IPS DF 6.9 (cell line): ENCODE measurements at regions not wholly inside any gene's neighbourhood (a gene's known extent, or its start where the extent isn't known, plus 50 kb on each side); places are given as distances from the start of the nearest gene placed in this dataset.

Source experiments
- DNase-seq: peaks from one replicate; pipeline ENCODE4 v3.0.0-alpha.2; 2013; ENCODE audit warnings: low read depth, low spot score
- H3K27ac ChIP-seq: one replicate; pipeline ENCODE4 v1.5.1; 2013; ENCODE audit warnings: low read length, control low read depth
- H3K27me3 ChIP-seq: 2 replicates; pipeline ENCODE4 v1.6.1; 2013; ENCODE audit warnings: mild to moderate bottlenecking, low read length; ENCODE audit not compliant: control insufficient read depth, insufficient read depth
- H3K36me3 ChIP-seq: 2 replicates; pipeline ENCODE4 v1.6.1; 2013; ENCODE audit warnings: low read length; ENCODE audit not compliant: control insufficient read depth, insufficient read depth
- H3K4me1 ChIP-seq: 2 replicates; pipeline ENCODE4 v1.6.1; 2013; ENCODE audit warnings: low read length; ENCODE audit not compliant: control insufficient read depth, insufficient read depth
- H3K4me3 ChIP-seq: 2 replicates; pipeline ENCODE4 v1.5.1; 2013; ENCODE audit warnings: mild to moderate bottlenecking, low read length
- H3K9me3 ChIP-seq: 2 replicates; pipeline ENCODE4 v1.6.1; 2013; ENCODE audit warnings: low read length, inconsistent platforms; ENCODE audit not compliant: control insufficient read depth, insufficient read depth
- WGBS: extraction: QIAGEN DNeasy Blood & Tissue Kit; methylation state at CpG from one replicate; pipeline ENCODE4 v1.1.7; 2013; ENCODE audit warnings: mixed read lengths, missing lambda C conversion rate; ENCODE audit not compliant: insufficient read length, insufficient coverage; 5-methylcytosine and 5-hydroxymethylcytosine counted together

DNA sequence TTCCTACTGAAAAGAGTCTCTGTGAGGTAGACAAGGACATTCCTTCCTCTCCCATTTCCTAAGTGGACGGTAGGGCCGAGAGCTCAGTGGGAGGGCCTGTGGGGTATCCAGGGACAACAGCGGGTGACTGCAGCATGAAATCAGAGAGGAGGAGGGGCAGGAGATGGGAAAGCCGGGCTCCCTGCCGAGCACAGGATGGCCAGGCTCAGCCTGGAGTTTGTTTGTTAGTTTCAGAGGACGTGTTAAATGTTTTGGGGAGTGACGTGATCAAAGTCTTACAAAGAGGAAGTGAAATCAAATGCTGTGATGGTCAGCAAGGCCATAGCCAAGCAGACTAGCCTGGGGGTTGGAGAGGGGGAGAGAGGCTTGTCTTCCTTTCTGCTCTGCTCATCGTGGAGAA, 152.7 kb downstream of the ADAMTS15 start:
- WGBS: no CpG with 5 or more reads among the region's 8 CpGs
- no peaks in the 10 kb centered on the region for H3K4me1 ChIP-seq
- DNase-seq: no peak

GRCh38 chr11:130601764-130602460, 153.5 kb downstream of the ADAMTS15 start:
- Histone ChIP-seq H3K36me3 (no peaks in the 10 kb centered on the region), H3K27ac (no peak overlapping the region)
- no CpG with 5 or more reads among the region's 16 CpGs for WGBS

More for the DNA sequence above, 152.7 kb downstream of the ADAMTS15 start:
- H3K36me3 ChIP-seq: no peaks in the 10 kb centered on the region
- no peaks in the 10 kb centered on the region for H3K9me3 ChIP-seq
- H3K4me3 ChIP-seq: no peak overlapping the region
- no peak overlapping the region for H3K27ac ChIP-seq
- H3K27me3 ChIP-seq: no peaks in the 10 kb centered on the region

GRCh38 chr11:130602641-130603334, 154.3 kb downstream of the ADAMTS15 start:
- no peak overlapping the region for H3K27ac ChIP-seq
- H3K4me3 ChIP-seq: no peak overlapping the region
- DNase-seq: no peak
- no peaks in the 10 kb centered on the region for H3K9me3 ChIP-seq
- no peaks in the 10 kb centered on the region for H3K36me3 ChIP-seq
- H3K4me1 ChIP-seq: no peaks in the 10 kb centered on the region
- no CpG with 5 or more reads among the region's 12 CpGs for WGBS
- no peaks in the 10 kb centered on the region for H3K27me3 ChIP-seq

More at GRCh38 chr11:130601764-130602460, 153.5 kb downstream of the ADAMTS15 start:
- no peak overlapping the region; the same call in 1 of the 2 replicates for H3K4me3 ChIP-seq
- H3K27me3 ChIP-seq: no peaks in the 10 kb centered on the region
- no peaks in the 10 kb centered on the region for H3K9me3 ChIP-seq
- DNase-seq: no peak
- no peaks in the 10 kb centered on the region for H3K4me1 ChIP-seq

DNA sequence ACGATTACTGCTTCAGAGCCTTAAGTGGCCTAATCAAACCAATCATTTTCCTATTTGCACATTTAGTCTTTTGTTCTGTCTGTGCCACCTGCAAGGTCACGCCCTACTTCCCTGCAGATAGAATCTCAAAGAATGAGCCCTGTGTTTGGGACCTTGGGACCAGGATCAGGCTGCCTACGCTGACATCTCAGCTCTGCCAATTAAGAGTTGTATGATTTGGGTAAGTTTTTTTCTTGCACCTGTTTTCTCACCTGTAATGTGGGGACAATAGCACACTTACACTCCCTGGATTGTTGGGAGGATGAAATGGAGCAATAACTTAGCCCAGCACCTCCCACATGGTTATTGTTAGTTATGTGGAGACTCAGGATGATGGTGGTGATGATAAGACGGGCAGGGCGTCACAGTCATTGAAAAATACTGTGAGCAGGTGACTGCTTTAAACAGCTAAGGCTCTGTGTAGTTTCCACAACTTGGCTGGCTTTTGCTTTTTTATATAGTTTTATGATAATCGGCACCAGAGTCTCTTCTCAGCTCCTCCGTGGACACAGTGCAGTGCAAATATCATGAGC, 155.0 kb downstream of the ADAMTS15 start:
- Histone ChIP-seq H3K27ac (no peak overlapping the region), H3K9me3 (no peaks in the 10 kb centered on the region), H3K27me3 (no peaks in the 10 kb centered on the region), H3K36me3 (no peaks in the 10 kb centered on the region), H3K4me1 (0 out of 2 replicates have a peak, but pooled peaks cover 2% of the 10 kb centered on the region), H3K4me3 (no peak overlapping the region)
- DNase-seq: no peak
- WGBS: no CpG with 5 or more reads among the region's 7 CpGs

DNA sequence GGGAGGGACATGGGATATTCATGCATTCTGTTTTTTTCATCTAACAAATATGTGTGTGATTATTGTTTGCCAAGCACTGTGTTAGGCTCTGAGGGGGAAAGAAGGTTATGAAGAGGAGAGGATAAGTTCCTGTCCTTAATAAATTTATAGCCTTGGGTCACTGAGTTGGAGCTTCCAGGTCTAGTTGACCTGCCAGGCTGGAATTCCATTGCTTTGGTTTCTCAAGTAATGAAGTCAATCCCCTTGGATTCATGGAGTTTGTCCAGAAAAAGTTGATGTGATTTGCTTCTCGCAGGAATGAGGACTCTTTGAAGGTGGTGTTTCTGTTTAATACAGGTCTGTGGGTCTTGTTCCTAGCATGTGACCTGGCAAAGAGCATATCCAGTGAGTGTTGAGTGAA, 156.2 kb downstream of the ADAMTS15 start:
- no peak for DNase-seq
- no CpG with 5 or more reads among the region's 1 CpG for WGBS
- Histone ChIP-seq H3K27me3 (no peaks in the 10 kb centered on the region), H3K9me3 (no peaks in the 10 kb centered on the region), H3K36me3 (no peaks in the 10 kb centered on the region), H3K4me1 (0 out of 2 replicates have a peak, but pooled peaks cover 2% of the 10 kb centered on the region), H3K27ac (no peak overlapping the region), H3K4me3 (no peak overlapping the region)

DNA sequence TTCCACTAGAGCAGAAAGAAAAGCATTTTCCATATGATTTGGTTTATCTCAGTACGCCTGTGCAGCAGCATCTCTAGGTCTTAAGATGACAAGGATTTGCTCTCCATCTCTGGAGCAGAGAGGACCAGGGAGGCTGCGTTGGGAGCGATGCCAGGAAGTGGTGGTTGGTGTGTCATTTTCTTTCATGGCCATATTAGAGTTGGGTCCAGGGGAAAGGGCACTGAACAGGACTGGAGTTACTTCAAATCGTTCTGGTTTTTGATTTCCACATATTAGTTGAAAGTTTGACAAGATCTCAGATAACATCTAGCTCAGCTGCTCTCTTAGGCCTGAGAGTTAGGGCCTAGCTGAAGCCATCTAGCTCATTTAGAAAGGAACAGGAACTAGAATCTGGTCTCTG, 157.7 kb downstream of the ADAMTS15 start:
- Histone ChIP-seq H3K4me1 (0 out of 2 replicates have a peak, but pooled peaks cover 2% of the 10 kb centered on the region), H3K36me3 (no peaks in the 10 kb centered on the region), H3K9me3 (no peaks in the 10 kb centered on the region), H3K27ac (no peak overlapping the region), H3K4me3 (no peak overlapping the region), H3K27me3 (no peaks in the 10 kb centered on the region)
- no CpG with 5 or more reads among the region's 4 CpGs for WGBS
- no peak for DNase-seq

DNA sequence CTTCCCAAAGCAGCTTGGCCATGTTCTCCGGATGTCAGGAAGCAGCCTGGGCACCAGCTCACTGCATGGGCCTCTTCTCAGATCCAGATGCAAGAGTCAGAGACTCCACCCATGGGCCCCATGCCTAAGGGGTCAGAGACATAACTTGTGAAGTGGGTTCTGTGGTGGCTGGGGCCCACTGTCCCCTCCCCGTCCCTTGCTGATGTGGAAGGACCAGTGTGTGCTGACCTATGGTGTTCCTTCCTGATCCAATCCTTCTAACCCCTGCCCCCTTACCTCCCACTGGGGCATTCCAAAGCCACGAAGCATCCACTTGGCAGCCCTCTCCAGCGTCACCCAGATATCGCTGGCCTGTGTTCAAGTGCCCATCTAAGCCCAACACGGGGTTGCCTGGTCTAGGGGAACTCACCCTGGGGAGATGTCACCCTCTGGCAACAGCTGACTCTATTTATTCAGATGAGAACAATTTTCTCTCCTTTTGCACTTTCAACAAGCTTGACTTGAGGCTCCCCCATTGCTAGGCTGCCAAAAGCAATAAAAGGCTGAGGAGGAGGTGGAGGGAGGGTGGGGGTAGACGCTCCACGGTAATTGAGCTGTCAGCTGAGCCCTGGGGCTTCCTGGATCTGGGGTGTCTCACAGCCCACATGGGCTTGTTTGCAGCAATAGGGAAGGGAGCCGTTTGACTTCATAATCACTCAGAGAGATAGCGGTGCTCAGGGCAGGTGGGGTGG, 158.5 kb downstream of the ADAMTS15 start:
- no peak overlapping the region for H3K27ac ChIP-seq
- WGBS: no CpG with 5 or more reads among the region's 10 CpGs

GRCh38 chr11:130608287-130608686, 159.8 kb downstream of the ADAMTS15 start:
- H3K9me3 ChIP-seq: no peaks in the 10 kb centered on the region
- H3K4me3 ChIP-seq: no peak overlapping the region
- no peak for DNase-seq
- no peaks in the 10 kb centered on the region; the same call in 1 of the 2 replicates for H3K27me3 ChIP-seq
- no peak overlapping the region for H3K27ac ChIP-seq
- WGBS: no CpG with 5 or more reads among the region's 8 CpGs
- no peaks in the 10 kb centered on the region for H3K36me3 ChIP-seq
- 0 out of 2 replicates have a peak, but pooled peaks cover 2% of the 10 kb centered on the region for H3K4me1 ChIP-seq

More for the DNA sequence above, 158.5 kb downstream of the ADAMTS15 start:
- no peak for DNase-seq
- Histone ChIP-seq H3K4me3 (no peak overlapping the region), H3K9me3 (no peaks in the 10 kb centered on the region), H3K4me1 (0 out of 2 replicates have a peak, but pooled peaks cover 2% of the 10 kb centered on the region), H3K36me3 (no peaks in the 10 kb centered on the region), H3K27me3 (no peaks in the 10 kb centered on the region)

DNA sequence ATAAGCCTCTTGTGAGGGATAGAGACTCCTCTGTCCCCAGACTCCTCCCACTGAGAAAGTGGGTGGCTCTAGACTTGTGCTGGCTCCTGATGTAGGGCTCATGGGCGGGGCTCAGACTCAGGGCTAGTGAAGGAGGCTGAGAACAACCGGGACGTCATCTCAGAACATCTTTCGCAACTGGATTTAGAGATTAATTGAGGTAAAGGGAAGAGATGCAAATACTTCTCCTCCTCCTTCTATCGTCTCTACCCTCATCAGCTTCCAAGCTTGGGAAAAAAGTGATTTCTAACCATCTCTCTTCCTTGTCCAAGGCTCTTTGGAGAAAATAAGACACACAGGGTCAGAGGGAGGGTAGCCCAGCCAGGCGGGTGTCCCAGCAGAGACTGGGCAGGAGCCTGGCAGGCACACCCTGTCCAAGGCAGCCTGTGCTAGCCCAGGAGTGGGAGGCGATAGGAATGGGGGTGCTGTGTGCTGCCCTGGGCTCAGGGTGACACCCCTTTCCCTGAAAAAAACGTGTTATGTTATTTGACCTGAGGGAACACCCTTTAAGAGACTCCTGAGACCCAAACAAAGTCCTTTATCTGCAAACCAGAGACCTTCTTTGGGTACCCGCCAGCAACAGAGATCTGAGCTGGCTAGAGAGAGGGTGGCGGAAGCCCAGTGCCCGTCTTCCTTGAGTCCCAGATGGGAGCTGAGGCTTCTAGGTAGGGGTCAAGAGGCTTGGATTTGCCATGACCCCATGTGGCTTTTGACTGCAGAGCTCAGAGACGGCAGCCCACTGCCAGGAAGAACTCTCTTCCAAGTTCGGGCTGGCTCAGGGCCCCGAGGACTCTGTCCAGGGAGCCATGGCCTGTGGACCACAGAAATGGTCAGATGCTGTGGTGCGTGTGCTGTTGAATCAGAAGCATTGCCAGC, 160.9 kb downstream of the ADAMTS15 start:
- no CpG with 5 or more reads among the region's 15 CpGs for WGBS
- H3K9me3 ChIP-seq: no peaks in the 10 kb centered on the region
- no peaks in the 10 kb centered on the region; the same call in 1 of the 2 replicates for H3K27me3 ChIP-seq
- no peak overlapping the region for H3K4me3 ChIP-seq
- H3K27ac ChIP-seq: no peak overlapping the region
- no peak for DNase-seq
- 0 out of 2 replicates have a peak, but pooled peaks cover 2% of the 10 kb centered on the region for H3K4me1 ChIP-seq
- H3K36me3 ChIP-seq: no peaks in the 10 kb centered on the region
